Stimulated activated CD4-positive, alpha-beta T cell treated with anti-CD3 and anti-CD28 coated beads, TNF-alpha, amount 100 ng/mL, for 1 hour (primary cell): ENCODE measurements at regions not wholly inside any gene's neighbourhood (a gene's known extent, or its start where the extent isn't known, plus 50 kb on each side); places are given as distances from the start of the nearest gene placed in this dataset.

ENCODE experiments used
- DNase-seq, 3 donors: peaks; one replicate each; pipeline ENCODE4 v3.0.0-alpha.2; 2020; ENCODE audit warnings: low read depth in 3 of 3, low spot score in 1 of 3

GRCh38 chr6:137434640-137435039 lies 59.6 kb downstream of the OLIG3 start:
- no peak for DNase-seq

DNA sequence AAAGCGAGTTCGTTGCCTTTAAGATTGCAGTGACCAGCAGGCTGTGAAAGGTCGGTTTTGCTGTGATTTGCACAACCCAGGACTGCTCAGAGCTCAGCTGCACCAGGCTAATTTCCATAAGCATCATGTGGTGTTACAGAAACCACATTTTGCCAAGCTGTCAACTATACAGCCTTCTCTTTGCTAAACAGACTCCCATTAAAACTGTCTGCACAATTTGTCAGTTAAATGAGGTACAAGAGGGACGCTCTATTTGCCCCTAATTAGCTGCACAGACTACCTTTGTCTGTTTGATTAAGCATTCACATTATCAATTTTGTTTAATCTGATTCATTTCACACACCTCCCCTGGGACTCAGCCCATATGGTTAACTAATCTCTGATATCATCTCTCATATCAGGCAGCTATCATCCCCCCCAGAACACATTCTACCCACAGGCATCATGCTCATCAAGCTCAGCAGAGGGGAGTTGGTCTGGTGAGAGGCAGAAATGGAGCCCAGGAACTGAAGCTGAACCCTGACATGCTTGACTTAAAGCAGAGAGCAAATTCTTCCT lies 62.1 kb downstream of the OLIG3 start:
- DNase-seq, result no peak

DNA sequence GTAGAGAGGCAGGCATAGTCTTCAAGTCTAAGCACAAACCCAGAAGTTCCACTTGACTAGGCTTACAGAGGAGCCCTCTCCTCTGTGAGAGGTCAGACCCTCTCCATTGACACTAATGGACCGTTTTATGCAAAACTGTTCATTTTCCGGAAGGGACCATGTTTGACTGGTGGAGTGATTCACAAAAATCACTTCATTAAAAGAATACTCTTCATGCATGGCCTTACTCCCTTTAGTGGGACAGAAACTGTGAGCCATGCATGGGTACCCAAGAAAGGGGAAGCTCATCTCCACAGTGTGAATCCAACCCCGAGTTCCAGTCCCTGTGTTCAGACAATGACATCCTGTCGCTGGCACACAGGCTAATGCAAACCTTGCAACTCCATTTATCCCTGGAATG lies 63.2 kb downstream of the OLIG3 start:
- DNase-seq, result no peak

DNA sequence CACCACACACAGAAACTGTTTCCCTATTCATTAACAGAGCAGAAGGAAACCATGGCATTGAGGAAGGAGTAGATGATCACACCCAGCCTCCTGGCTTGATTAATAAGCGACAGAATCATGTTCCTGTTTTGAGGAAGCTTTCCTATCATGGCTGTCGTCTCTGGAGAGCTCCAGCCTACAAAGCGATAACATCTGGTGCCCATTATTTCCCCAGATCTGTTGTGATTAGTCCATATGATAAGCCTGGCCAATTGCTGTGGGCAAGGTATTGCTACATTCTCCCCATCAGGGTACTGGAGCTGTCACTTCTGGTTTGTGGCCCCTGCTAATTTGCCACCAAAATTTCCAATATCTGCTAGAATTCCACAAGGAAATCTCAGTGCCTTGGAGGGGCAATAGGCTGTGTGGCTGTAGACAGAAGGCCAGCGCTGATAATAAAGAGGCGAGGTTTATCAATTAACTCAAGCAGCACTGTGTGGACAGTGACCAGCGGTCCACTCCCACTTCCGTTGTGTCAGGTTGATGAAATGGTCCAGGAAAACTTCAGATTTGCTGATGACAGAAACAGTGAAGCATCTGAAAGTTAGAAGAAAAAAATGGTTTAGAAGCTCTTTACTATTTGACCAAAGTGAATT lies 66.4 kb downstream of the OLIG3 start:
- no peak for DNase-seq

DNA sequence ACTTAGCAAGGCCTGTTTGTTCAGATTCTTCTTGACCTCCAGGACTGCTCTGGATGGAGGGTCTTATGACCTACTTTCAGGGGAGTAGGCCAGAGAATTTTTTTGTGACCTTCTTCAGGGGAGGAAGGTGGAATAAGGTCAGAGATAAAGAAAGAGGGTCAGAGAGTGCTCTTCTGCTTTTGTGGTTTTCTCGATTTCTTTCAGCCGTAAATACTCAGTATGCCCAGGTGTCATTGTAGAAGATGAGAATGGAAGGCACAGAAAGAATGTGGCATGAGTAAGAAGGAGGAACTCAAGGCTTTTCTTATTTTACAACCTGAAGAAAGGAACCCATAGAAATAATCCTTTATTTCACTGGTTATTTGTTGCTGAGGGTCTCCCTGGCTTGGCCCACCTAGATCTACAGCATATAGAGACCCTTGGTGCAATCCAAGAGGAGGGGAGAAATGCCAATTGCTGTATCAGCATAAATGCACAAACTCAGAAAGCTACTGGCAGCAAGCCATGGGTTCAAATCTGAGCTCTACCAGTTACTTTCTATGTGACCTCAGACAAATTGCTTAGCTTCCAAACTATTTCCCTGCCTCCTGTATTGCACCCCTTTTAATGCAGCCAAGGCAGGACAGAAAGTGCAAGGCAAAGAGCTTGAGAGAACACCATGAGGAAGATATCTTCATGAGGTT lies 68.0 kb downstream of the OLIG3 start:
- no peak for DNase-seq

DNA sequence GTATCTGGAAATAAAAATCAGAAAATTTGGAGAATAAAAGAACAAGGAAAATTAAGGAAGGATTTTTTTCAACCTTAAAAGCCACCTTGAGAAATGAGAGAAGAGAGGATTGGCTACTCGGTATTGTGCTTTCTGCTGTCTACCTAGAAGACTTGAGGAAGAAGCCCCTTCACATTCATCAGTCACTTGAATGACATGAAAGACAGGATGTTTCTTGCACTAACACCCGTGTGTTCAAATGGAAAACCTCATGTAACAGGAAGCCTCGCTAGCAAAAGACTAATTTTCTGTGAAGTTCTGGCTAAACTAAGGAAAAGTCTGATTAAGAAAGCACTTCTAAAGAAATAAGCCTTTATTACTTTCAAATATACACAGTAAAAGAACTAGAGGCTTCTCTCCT lies 69.9 kb downstream of the OLIG3 start:
- DNase-seq, result no peak

DNA sequence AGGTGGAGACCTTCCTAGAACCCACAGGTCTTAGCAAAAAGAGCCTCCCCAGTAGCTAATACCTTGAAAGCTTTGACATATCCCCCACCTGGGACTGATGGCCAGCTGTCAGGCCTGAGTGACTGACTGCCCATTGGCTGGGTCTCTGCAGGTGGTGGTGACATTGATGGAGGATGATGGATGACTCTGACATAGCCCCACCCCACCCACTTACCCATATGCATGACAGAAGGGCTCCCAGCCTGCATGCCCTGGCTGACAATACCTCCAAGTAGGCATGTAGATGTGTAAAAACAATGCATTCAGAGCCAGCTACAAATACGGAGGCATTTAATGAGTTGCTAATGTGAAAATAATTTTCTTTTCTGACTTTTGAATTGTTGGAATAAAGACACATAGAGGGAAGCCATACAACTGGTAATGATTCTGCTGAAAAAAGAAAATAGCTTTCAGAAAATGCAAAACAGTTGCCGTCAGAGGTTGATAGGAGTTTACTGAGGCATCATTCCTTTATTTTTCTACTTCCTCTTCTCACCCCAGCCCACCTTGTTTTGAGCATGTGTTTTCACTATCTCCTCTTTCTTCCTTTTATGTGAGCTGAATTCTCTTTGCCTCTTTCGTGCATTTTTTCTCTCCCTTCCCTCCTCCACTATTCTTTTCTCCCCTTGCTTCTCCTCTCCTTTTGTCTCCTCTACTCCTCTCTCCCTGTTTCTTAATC lies 70.6 kb downstream of the OLIG3 start:
- no peak for DNase-seq

DNA sequence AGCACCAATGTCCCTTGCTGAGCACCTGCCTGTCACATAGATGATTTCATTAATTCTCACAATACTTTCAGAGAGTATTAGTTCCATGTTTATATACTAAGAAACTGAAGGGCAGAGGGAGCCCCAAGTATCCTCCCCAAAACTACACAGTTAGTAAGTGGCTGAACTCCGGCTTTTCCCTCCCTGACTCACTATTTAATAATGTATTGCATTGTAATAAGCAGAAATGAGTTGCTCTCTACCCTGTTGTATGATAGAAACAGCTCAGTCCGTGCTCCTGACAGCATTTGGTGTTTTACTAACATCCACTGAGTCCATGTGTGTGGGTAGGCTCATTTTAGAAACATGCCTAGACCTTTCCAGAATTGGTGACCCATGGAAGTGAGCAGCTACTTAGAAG lies 76.8 kb downstream of the OLIG3 start:
- no peak for DNase-seq

DNA sequence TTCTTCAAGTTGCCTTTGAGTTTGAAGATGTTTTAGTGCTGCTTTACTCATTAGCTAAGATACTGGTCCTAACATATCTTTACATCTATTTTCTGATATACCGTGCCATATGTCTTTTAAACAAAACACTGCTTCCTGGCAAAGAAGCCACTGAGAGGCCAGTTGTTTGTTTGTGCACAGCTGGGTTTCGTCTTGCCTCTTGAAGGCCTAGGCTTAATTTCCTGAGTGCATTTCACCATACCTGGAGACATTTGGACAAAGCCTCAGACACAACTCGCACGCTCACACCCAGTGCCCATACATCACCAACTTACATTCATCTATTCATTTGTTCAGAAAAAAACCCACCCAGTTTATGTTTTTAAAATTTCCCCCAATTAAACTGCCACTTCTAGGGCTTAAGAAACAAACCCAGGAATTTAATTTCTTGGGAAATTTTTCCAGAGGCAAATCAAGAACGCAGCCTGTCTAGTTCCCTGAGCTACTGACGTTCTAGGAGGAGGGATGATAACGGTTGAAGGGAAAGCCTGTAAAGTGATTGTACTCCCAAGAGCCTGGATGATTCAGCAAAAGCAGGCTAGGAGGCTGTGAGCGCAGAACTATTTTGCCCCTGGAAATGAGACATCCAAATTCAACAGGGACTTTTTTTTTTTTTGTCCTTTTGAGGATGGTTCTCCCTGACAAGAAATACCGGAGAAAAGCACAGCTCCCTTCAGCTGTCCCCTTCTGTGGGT lies 77.7 kb downstream of the OLIG3 start:
- no peak for DNase-seq

DNA sequence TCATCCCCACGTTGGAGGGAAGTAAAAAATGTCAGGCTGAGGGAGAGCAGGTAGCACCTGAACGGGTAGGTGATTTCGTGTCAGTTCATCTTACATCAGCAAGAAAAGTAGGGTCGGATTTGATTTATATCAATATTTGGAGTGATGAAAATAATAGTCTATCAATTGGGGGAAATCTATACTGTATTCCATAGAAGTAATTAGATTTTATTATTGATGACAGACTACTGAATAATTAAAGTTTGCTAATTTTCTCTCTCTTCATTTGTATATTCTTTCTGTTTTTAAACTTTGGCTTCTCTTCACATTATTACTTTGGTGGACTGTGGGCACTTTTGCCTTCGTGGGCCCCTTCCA lies 78.4 kb downstream of the OLIG3 start:
- no peak for DNase-seq

GRCh38 chr6:137415127-137415833 lies 78.9 kb downstream of the OLIG3 start:
- peak; percentile 16 to 24 (median 21) for DNase-seq

DNA sequence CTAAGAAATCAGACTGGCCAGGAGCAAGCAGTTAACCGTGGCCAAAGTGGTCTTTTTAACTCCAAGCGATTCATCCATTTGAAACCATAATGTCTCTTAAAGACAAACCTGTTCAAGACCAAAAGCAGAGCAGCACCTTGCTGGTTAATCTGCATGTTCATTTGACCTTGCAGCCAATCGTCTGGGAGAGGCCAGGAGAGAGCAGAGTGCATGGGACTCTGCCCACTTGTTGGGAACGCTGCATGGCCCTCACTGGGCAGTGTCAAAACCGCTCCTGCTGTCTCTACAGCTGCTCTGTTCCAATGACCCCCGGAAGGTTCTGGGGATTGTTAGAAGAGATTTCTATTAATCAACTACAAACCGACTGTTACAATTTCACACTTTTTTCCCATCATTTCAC lies 79.6 kb downstream of the OLIG3 start:
- DNase-seq, result no peak

GRCh38 chr6:137413482-137413881 lies 80.7 kb downstream of the OLIG3 start:
- no peak for DNase-seq

DNA sequence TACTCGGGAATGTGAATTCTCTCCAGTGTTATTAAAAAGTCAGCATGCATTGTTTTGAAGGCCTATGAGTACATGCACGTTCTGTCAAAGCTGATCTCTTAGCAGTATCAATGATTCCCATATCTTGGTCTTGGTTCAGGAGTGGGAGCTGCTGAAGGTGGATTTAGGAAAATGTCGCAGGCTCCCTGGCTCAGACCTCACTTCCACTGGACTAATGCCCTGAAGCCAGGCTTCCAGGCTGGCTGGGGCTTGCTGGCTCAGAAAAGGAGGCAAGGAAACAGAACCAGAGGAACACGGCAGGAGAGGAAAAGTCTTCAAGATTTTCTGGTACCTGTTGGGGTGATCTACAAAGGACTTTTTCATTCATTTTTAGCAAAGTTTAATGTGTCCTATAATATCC lies 81.6 kb downstream of the OLIG3 start:
- DNase-seq, result no peak

- DNase-seq, result no peak
Measured at GRCh38 chr6:137409266-137409777, 84.9 kb downstream of the OLIG3 start.

DNA sequence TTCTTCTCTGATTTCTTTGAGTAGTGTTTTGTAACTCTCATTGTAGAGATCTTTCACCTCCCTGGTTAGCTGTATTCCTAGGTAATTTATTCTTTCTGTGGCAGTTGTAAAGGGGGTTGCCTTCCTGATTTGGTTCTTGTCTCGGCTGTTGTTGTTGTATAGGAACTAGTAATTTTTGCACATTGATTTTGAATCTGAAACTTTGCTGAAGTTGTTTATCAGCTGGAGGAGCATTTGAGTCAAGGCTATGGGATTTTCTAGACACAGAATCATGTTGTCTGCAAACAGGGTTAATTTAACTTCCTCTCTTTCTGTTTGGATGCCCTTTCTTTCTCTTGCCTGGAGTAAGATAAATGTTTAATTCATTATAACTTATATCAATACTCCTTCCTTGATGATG lies 86.4 kb downstream of the OLIG3 start:
- DNase-seq, result no peak

DNA sequence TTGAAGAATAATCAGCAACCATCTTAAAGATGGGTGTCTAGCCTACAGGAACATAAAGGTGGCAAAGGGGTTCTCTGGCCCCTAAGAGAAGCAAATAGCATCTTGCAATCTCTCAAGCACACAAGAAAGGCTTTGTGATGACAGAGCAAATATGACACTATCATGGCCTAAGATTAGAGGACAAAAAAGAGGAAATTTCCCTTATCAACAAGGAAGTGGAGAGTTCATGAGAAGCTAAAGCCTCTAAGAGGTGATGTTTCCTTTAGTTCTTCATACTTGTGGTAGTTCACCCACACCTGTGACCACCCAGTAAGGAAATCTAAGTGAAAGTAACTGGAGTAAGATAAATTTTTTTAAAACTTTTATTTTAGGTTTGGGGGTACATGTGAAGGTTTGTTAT lies 88.4 kb downstream of the OLIG3 start:
- DNase-seq, result no peak

DNA sequence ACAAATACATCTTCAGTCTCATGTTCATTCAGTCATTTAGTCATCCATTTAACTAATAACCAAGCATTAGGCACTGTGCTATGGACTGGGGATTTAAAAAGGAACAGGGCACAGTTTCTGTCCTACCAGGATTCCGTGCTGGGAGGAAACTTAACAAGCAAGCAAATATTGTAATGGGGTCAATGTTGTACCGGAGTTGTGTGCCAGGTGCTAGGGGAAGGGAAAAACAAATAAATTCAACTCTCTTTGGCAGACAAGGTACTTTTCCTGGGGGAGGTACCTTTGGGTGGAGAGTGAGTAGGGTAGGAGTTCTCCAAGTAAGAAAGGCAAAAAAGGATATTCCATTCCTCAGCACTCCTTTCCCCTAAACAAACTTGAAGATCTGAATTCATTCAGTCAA lies 90.3 kb downstream of the OLIG3 start:
- DNase-seq, result no peak

DNA sequence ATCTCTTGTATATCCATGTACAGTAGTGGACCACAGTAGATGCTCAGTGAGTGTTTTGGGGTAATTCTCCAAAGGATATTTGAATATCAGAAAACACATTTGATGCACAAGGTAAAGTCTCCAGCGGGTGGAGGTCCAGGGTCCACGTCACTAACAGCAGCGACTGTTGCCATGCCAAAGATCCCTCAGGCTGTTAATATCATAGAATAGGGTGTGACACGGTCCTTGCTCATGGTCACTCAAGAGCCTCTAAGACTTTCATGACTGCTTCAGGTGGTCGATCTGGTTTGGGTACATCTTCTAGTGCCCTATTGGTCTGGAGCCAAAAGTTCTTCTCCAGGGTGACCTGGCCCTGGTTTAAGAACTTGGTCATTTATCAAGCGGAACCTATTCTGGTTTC lies 90.8 kb downstream of the OLIG3 start:
- no peak for DNase-seq

DNA sequence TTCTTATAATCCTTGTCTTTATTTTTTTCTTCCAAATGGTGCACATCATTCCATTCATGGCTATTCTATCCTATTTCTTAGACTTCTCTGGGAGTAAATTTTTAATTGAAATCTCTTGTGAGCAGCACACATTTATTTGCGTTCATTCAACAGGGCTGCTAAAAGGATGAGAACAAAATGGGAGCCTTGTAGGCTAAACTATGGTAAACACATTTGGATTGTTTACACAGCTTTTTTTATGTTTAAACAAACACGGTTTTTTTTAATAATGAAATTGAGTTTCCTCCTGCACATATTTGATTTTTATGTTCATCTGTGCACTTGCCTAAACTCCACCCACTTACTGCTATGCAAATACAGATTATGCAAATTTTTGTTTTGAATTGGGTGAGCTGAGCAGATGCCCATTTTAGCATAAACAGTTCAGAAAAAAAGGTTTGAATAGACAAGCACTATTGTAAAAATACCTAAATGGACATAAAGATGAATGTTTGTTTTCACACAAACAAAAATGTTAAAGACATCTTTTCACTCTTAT lies 92.0 kb downstream of the OLIG3 start:
- DNase-seq, result no peak

DNA sequence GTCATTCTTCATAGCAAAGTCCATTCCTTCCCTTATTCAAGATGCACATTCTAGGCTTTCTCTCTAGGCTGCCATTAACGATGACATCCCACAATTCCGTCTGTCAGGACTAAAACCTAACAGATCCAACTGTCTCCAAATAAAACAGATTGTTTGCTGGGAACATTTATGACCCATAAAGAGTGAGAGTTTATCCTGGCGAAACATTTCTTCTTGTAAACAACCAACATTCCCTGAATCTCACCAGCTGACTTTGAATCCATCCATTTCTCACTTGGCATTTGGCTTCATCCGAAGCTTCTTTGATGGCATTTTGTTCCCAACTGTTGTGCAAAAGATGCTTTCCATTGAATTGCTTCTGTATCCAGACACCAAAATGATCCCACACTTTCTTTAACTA lies 93.1 kb downstream of the OLIG3 start:
- DNase-seq, result no peak
